ENCODE measurements at regions not wholly inside any gene's neighbourhood (a gene's known extent, or its start where the extent isn't known, plus 50 kb on each side); places are given as distances from the start of the nearest gene placed in this dataset.

DNA sequence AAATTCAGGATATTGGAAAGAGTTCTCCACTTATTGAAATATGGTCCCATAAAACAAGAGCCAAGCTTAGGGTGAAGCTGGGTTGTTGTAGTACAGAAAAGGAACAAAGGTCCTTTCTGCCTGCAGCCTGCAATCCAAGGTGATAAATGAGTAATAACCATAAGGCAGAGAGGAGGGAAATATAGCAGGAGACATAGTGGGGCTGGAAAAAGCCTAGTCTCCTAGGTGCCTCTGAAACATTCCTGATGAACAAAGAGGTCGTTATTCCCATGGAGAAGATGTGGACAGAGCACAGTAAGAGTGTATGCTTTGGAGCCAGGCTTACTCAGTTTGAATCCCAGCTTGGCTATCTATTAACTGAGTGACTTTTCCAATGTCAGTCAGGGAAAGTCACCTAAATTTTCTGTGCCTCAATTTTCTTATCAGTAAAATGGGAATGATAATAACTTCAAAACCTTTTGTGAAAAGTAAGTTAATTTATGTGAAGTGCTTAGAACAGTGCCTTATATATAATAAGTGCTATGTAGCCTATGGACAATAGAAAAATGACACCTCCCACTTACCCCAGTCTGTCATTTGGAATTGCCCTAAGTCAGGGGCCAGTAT lies 110.8 kb upstream of the GRIN3A start:
- TF ChIP-seq, protein P1, sequence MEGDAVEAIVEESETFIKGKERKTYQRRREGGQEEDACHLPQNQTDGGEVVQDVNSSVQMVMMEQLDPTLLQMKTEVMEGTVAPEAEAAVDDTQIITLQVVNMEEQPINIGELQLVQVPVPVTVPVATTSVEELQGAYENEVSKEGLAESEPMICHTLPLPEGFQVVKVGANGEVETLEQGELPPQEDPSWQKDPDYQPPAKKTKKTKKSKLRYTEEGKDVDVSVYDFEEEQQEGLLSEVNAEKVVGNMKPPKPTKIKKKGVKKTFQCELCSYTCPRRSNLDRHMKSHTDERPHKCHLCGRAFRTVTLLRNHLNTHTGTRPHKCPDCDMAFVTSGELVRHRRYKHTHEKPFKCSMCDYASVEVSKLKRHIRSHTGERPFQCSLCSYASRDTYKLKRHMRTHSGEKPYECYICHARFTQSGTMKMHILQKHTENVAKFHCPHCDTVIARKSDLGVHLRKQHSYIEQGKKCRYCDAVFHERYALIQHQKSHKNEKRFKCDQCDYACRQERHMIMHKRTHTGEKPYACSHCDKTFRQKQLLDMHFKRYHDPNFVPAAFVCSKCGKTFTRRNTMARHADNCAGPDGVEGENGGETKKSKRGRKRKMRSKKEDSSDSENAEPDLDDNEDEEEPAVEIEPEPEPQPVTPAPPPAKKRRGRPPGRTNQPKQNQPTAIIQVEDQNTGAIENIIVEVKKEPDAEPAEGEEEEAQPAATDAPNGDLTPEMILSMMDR (conservative IDR thresholded peaks at IDR 0.05), result no peak
- TF ChIP-seq EZH2 (IDR thresholded peaks at IDR 0.05; ENCODE audit: low read depth), result no peak
